ENCODE measurements at regions not wholly inside any gene's neighbourhood (a gene's known extent, or its start where the extent isn't known, plus 50 kb on each side); places are given as distances from the start of the nearest gene placed in this dataset.
"Not testable (repeated sequence)": the region's sequence is repeated elsewhere in the genome, so short reads cannot be mapped to it uniquely, and the experiment has no call there.

- DNase-seq (ENCODE audit: insufficient read length, low spot score) (no peak), FAIRE-seq (no peak)
These were observed 133.7 kb downstream of the ATL2 start for GRCh38 chr2:38243186-38243880.

DNA sequence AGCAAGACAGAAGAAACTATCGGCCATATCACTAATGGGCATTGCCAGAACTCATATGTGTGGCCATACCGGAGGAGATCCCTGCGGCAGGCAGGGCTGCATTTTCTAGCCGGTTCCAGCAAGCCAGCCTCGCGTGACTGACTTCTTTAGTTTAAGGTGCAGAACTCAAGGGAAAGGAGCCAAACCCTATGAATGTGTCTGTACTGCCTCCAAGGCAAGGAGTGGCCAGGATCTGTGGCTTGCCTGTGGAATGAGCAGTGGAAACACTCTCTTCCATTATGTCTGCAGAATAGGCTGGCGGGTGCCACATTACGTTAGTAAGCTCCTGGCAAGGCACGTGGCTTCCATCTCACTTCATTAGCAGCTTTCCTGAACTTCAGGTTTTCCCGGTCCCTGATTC is 137.6 kb downstream of the ATL2 start:
- no peak for FAIRE-seq

GRCh38 chr2:38238705-38239104 is 138.4 kb downstream of the ATL2 start:
- not testable (repeated sequence) for DNase-seq (ENCODE audit: insufficient read length, low spot score); FAIRE-seq

More for the DNA sequence above, 137.6 kb downstream of the ATL2 start:
- DNase-seq (ENCODE audit: insufficient read length, low spot score): no peak

- FAIRE-seq: no peak
- no peak for DNase-seq (ENCODE audit: insufficient read length, low spot score)
These were observed 139.8 kb downstream of the ATL2 start for GRCh38 chr2:38237311-38237710.

DNA sequence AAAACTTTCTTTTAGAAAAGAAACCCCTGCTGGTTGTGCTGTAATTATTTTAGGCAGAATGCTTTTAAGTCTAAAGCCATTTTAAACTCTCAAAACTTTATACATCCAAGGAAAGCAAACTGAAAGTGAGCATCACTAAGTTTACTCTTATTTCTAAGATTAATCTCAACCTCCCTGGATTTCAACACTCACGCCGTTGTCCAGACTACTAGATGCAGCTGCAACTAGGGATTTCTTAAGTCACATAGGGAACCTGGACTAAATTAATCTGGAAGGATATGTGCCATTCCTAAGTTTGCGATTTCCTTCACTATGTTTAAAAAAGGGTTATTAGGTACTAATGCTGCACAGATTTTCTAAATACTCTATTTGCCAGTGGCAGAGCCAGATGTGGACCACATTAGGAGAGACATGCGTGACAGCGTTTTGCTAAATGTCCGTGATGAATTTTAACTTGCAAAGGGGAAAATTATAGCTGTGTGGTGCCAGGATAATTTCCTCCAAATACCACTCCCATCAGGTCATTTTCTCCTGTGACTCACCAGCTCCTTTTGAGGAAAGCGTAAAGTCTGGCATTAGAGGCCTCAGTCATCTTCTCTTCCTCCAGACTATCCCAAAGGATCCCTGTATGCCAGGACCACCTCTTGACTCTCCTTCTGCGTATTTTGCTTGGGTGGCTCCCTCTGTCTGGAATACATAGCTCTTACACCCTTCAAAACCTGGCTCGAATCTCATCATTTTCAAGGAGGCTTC is 143.7 kb downstream of the ATL2 start:
- DNase-seq (ENCODE audit: insufficient read length, low spot score) (no peak), FAIRE-seq (no peak)

DNA sequence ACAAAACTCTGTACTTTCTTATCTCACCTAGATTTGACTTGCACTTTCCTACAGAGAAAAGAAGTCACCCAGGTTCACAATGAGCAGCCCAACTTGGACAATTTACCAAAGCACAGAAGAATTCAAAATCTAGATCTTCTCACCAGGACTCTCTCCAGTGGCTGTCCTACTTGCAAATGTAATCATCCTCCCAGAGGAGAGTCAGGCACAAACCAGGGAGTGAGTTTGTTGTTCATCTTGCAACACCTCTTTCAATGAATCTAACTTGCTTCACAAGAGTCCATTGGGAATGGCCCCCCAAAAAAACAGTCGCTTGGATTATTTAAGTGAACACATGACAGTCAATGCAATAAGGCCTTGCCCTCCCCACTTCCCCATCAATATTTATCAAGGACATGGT is 144.6 kb downstream of the ATL2 start:
- no peak for DNase-seq (ENCODE audit: insufficient read length, low spot score)
- FAIRE-seq: no peak

DNA sequence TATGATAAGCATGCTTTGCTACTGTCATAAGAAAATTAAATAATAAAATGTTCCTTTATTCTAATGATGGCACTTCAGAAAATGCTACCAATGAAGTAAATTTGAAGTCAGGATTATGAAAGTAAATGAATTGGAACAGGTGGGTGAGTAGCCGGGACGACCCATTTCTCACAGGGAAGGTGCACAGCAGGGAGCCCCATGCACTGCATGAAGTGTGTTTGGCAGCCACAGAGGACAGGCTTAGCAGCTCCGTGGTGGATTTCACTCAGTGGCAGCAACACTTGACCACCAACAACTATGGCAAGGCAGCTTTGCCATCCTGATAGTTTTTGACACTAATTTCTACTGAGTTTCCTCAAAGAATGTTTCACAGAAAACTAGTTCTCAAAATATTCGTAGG is 146.3 kb downstream of the ATL2 start:
- DNase-seq (ENCODE audit: insufficient read length, low spot score) (no peak), FAIRE-seq (no peak)

GRCh38 chr2:38228753-38229152 is 148.3 kb downstream of the ATL2 start:
- FAIRE-seq (no peak), DNase-seq (ENCODE audit: insufficient read length, low spot score) (no peak)

- DNase-seq (ENCODE audit: insufficient read length, low spot score): no peak
- FAIRE-seq: no peak
These were observed 149.0 kb upstream of the CYP1B1 start for GRCh38 chr2:38224821-38225437.

DNA sequence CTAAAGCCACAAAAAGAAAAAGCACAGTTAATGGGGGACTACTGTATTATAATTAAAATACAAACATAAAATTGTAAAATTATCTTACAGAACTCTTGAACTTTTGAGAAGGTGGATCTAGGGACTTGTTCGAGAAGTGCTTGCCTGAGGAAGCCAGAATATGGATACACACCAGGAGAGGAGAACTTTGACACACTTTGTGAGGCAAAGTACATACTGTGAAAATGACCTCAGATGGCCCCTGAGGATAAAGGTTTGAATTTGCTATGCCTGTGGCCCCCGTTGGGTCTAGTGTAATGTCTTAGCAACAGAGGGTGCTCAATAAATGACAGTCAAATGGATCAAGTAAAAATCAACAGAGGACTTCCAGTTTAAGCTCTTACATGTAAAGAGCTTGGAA is 148.2 kb upstream of the CYP1B1 start:
- DNase-seq (ENCODE audit: insufficient read length, low spot score) (no peak), FAIRE-seq (no peak)

GRCh38 chr2:38223256-38223655 is 147.3 kb upstream of the CYP1B1 start:
- no peak for FAIRE-seq
- no peak for DNase-seq (ENCODE audit: insufficient read length, low spot score)

DNA sequence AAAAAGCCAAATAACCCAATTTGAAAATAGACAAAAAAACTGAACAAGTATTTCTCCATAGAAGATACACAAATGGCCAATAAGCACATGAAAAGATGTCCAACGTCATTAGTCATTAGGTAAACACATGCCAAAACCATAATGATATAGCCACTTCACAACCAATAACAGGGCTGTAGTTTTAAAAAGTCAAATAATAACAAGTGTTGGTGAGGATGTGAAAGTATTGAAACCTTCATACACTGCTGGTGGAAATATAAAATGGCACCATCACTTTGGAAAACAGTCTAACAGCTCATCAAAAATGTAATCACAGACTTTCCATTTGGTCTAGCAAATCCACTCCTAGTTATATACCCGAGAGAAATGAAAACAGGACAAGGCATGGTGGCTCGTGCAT is 144.2 kb upstream of the CYP1B1 start:
- no peak for DNase-seq (ENCODE audit: insufficient read length, low spot score)
- FAIRE-seq: no peak

- FAIRE-seq (no peak), DNase-seq (ENCODE audit: insufficient read length, low spot score) (no peak)
These were observed 143.0 kb upstream of the CYP1B1 start for GRCh38 chr2:38218995-38219394.

DNA sequence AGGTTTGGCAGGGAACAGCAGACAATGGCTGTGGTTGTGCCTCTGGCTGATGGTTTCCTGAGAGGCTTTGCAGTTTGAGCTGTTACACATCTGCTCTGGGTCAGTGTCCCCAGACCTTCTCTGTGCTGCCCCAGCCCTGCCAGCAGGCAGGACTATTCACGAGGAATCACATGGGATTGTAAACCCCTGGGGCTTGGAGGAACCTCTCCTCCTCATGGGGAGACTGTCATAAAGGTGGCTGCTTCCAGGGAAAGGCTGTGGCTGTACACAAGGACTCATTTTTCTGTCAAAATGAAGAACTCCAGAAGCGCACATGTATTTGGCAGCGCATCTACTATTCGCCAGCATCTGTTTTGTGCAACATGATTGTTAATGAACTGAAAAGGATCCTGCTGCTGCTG is 142.6 kb upstream of the CYP1B1 start:
- no peak for DNase-seq (ENCODE audit: insufficient read length, low spot score)
- no peak for FAIRE-seq

- FAIRE-seq (no peak), DNase-seq (ENCODE audit: insufficient read length, low spot score) (no peak)
These were observed 141.6 kb upstream of the CYP1B1 start for GRCh38 chr2:38217401-38218188.

DNA sequence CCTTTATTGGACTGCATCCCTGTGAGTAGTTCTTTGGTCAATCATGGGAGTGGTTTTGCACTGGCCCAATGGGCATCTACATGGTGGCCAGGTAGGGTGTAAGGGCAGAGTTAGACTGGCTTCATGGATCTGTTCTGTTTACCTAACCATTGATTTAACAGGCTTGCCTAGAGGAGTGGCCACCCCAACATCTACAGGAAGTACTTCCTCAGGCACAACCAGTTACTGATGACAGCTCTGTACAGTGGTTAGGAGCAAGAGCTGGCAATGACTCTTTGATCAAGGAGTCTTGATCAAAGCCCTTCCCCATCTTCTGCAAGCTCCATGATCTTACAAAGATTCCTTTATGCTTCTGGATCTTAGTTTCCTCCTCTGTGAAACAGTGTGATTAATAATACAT is 140.9 kb upstream of the CYP1B1 start:
- no peak for FAIRE-seq
- no peak for DNase-seq (ENCODE audit: insufficient read length, low spot score)

- FAIRE-seq (no peak), DNase-seq (ENCODE audit: insufficient read length, low spot score) (no peak)
These were observed 140.0 kb upstream of the CYP1B1 start for GRCh38 chr2:38215993-38216392.

- no peak for FAIRE-seq
- DNase-seq (ENCODE audit: insufficient read length, low spot score): no peak
These were observed 139.6 kb upstream of the CYP1B1 start for GRCh38 chr2:38215522-38215921.

GRCh38 chr2:38214209-38214717 is 138.3 kb upstream of the CYP1B1 start:
- DNase-seq (ENCODE audit: insufficient read length, low spot score) (no peak), FAIRE-seq (no peak)

DNA sequence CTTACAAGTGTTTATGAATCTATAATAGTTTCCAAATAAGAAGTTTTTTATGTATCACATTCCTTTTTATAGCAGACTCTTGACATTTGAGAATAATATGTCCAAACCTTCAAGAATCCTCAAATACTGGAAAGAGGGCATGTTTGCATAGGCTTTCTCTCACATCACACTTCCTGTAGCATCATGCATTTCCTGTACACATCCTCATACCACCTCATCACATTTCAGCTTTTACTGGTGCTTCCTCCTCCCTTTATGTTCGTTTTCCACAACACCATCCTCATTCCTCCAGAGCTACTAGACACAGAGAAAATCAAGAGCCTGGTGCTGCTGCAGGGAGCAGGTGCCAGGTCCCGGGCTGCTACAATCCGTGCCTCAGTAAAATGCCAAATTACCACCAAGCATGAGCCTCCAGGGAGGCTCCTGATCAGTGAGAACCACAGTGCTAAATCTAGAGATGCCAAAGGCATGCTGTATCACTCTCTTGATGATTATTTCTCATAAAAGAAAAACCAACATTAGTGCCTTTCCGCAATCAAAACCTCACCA is 137.7 kb upstream of the CYP1B1 start:
- DNase-seq (ENCODE audit: insufficient read length, low spot score): no peak
- no peak for FAIRE-seq

DNA sequence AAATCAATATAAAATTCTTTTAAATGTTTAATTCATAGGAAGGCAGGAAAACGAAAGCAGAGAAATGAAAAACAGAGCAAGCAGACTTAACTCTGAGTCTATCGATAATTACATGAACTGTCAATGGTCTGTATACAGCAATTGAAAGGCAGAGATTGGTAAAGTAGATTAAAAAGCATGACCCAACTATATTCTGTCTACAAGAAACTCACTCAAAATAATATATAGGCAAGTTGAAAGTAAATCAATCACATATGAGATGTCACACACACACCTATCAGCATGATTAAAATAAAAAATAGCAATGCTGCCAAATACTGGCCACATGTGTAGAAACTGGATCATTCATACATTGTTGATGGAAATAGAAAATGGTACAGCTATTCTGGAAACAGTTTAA is 136.4 kb upstream of the CYP1B1 start:
- no peak for DNase-seq (ENCODE audit: insufficient read length, low spot score)
- no peak for FAIRE-seq

All from GM19239 (cell line).